SJSA1 (cell line): ENCODE measurements at regions not wholly inside any gene's neighbourhood (a gene's known extent, or its start where the extent isn't known, plus 50 kb on each side); places are given as distances from the start of the nearest gene placed in this dataset.
"Not testable (repeated sequence)": the region's sequence is repeated elsewhere in the genome, so short reads cannot be mapped to it uniquely, and the experiment has no call there.

ENCODE experiments used
- DNase-seq, 2 experiments: peaks; one replicate each; pipeline ENCODE4 v3.0.0-alpha.2; 2015 to 2020; ENCODE audit warnings: low spot score in 2 of 2, low read depth in 1 of 2
- H3K27ac ChIP-seq: fragments of 250-450 bp; sonication (Bioruptor Pico); 2 replicates; pipeline ENCODE4 v1.5.1; 2020; ENCODE audit warnings: mild to moderate bottlenecking, moderate library complexity
- H3K27me3 ChIP-seq: fragments of 250-450 bp; sonication (Bioruptor Pico); replicated peaks from 2 replicates; pipeline ENCODE4 v1.5.1; 2020; ENCODE audit warnings: mild to moderate bottlenecking, moderate library complexity
- H3K36me3 ChIP-seq: fragments of 250-450 bp; sonication (Bioruptor Pico); 2 replicates; pipeline ENCODE4 v1.5.1; 2020; ENCODE audit warnings: mild to moderate bottlenecking
- H3K4me1 ChIP-seq: fragments of 250-450 bp; sonication (Bioruptor Pico); replicated peaks from 2 replicates; pipeline ENCODE4 v1.6.1; 2021; ENCODE audit warnings: mild to moderate bottlenecking
- H3K4me3 ChIP-seq: fragments of 250-450 bp; sonication (Bioruptor Pico); 2 replicates; pipeline ENCODE4 v1.5.1; 2020; ENCODE audit warnings: mild to moderate bottlenecking
- H3K9me3 ChIP-seq: fragments of 250-450 bp; sonication (Bioruptor Pico); replicated peaks from 2 replicates; pipeline ENCODE4 v1.5.1; 2020; ENCODE audit warnings: mild to moderate bottlenecking

DNA sequence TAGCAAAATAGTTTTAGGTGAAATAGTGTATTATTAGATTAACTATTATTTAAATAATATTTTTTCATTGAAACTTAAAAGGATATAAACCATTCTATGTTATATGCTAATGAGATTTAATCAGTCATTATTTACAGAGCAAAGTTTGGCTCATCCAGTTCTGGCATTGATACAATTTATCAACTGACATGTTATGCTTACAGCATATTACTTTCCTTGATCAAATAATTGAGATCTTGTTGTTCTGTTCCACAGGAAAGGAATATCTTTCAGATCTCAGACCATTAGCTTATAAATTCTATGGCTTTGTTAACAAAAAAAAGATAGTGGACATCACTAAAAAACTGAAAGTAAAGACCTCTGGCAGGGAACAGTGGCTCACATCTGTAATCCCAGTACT is 403.0 kb downstream of the ZFHX3 start:
- H3K36me3 ChIP-seq = no peaks in the 10 kb centered on the region
- H3K4me3 ChIP-seq = no peak overlapping the region
- no peak for DNase-seq
- H3K27me3 ChIP-seq = no peaks in the 10 kb centered on the region
- H3K9me3 ChIP-seq = no peaks in the 10 kb centered on the region; the same call in 1 of the 2 replicates
- H3K27ac ChIP-seq = no peak overlapping the region
- H3K4me1 ChIP-seq = peaks cover 11% of the 10 kb centered on the region

DNA sequence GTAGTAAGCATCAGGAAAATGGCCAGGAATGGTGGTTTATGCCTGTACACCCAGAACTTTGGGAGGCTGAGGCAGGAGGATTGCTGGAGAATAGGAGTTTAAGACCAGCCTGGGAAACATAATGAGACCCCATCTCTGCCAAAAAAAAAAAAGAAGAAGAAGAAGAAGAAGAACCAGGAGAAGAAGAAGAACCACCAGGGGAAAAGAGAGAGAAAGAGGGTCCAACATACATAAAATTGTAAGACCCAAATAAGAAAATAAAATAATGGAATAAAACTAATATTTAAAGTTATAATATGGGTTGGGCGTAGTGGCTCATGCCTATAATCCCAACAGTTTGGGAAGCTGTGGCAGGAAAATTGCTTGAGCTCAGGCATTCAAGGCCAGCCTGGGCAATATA is 408.4 kb downstream of the ZFHX3 start:
- Histone ChIP-seq H3K9me3 (peaks cover 3% of the 10 kb centered on the region), H3K4me3 (no peak overlapping the region), H3K4me1 (no peaks in the 10 kb centered on the region), H3K27me3 (no peaks in the 10 kb centered on the region), H3K27ac (no peak overlapping the region), H3K36me3 (no peaks in the 10 kb centered on the region)
- no peak for DNase-seq

DNA sequence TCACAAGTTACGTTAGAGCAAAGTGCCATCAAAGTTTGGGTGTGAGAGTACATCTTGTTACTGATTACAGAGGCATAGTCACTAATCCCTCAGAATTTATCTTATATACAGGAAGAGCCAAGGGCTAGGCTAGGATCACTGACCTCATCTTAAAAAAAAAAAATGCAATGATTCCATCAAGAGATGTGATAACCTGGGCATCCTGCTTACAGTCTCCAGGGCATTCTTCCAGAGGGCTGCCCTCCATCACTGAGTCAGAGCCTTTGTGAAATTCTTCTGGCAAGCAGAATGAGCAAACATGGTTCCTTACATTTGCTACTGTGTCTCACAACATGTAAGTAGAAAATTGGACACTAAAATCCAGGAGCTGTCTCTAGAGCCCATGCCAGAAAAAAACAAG is 410.6 kb downstream of the ZFHX3 start:
- no peak for DNase-seq
- no peak overlapping the region for H3K27ac ChIP-seq
- H3K36me3 ChIP-seq = no peaks in the 10 kb centered on the region

DNA sequence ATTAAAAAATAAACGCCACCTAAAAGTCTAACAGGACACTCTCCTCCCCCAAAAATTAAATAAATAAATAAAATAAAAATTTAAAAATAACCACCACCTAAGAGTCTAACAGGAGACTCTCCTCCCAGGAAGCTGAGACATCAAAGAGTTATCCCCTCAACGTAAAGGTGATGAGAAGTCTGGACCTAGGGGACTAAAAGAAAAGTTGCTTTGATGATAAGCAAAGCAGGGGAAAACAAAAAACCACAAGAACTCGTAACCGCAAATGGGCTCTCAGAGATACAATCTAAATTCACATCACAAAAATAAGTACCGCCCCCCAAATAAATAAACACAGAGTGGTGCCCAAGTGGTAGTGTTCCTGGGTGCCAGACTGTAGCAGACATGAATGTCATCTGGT is 412.2 kb downstream of the ZFHX3 start:
- no peak overlapping the region for H3K27ac ChIP-seq
- H3K4me1 ChIP-seq = no peaks in the 10 kb centered on the region
- H3K4me3 ChIP-seq = no peak overlapping the region
- no peaks in the 10 kb centered on the region for H3K36me3 ChIP-seq
- DNase-seq = no peak
- H3K27me3 ChIP-seq = no peaks in the 10 kb centered on the region
- H3K9me3 ChIP-seq = peaks cover 3% of the 10 kb centered on the region

More for the DNA sequence above, 410.6 kb downstream of the ZFHX3 start:
- no peaks in the 10 kb centered on the region for H3K27me3 ChIP-seq
- no peak overlapping the region for H3K4me3 ChIP-seq
- H3K4me1 ChIP-seq = no peaks in the 10 kb centered on the region
- peaks cover 3% of the 10 kb centered on the region for H3K9me3 ChIP-seq

DNA sequence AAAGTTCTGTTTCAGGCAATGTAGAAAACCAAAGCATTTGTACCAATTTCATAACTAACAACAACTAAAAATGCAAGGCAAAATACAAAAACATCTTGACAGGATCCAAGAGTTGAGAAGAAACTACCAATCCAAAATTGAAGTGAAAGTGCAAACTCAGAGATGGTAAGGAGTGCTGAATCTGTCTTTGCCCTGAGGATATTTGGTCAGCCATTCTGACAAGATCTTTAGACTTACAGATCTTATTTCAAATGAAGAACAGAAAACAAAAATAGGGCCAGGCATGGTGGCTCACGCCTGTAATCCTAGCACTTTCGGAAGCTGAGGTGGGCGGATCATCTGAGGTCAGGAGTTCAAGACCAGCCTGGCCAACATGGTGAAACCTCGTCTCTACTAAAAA is 412.8 kb downstream of the ZFHX3 start:
- H3K4me1 ChIP-seq = no peaks in the 10 kb centered on the region
- no peak overlapping the region for H3K27ac ChIP-seq
- no peak overlapping the region for H3K4me3 ChIP-seq
- H3K36me3 ChIP-seq = no peaks in the 10 kb centered on the region
- H3K27me3 ChIP-seq = no peaks in the 10 kb centered on the region
- peaks cover 3% of the 10 kb centered on the region for H3K9me3 ChIP-seq
- DNase-seq = no peak

DNA sequence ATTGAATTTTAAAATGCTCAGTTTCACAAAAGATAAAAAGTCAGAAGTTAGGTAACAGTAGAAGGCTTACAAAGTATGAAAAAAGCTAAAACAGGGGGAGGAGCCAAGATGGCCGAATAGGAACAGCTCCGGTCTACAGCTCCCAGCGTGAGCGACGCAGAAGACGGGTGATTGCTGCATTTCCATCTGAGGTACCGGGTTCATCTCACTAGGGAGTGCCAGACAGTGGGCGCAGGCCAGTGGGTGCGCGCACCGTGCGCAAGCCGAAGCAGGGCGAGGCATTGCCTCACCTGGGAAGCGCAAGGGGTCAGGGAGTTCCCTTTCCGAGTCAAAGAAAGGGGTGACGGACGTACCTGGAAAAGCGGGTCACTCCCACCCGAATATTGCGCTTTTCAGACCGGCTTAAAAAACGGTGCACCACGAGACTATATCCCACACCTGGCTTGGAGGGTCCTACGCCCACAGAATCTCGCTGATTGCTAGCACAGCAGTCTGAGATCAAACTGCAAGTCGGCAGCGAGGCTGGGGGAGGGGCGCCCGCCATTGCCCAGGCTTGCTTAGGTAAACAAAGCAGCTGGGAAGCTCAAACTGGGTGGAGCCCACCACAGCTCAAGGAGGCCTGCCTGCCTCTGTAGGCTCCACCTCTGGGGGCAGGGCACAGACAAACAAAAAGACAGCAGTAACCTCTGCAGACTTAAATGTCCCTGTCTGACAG is 420.6 kb downstream of the ZFHX3 start:
- H3K36me3 ChIP-seq, H3K4me1 ChIP-seq, H3K27me3 ChIP-seq, H3K27ac ChIP-seq, DNase-seq, H3K9me3 ChIP-seq, H3K4me3 ChIP-seq: not testable (repeated sequence)

DNA sequence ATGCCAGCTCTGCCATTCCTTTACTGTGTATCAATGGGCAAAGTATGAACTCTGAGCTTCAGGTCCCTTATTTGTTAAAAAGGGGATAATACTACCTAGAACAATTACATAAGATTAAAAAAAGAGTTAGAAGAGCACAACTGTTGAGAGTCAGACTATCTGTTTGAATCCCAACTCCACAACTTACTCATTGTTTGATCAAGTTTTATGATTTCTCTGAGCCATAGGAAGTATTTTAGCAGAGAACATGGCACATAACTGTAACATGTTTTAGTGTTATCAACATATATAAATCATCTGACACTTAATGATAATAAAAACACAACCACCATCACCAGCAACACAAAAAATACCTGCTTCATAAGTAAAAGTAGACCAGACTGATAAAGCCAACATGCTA is 421.3 kb downstream of the ZFHX3 start:
- Histone ChIP-seq H3K4me1 (no peaks in the 10 kb centered on the region), H3K9me3 (no peaks in the 10 kb centered on the region), H3K4me3 (no peak overlapping the region), H3K27ac (no peak overlapping the region), H3K36me3 (no peaks in the 10 kb centered on the region), H3K27me3 (no peaks in the 10 kb centered on the region)
- DNase-seq = no peak

DNA sequence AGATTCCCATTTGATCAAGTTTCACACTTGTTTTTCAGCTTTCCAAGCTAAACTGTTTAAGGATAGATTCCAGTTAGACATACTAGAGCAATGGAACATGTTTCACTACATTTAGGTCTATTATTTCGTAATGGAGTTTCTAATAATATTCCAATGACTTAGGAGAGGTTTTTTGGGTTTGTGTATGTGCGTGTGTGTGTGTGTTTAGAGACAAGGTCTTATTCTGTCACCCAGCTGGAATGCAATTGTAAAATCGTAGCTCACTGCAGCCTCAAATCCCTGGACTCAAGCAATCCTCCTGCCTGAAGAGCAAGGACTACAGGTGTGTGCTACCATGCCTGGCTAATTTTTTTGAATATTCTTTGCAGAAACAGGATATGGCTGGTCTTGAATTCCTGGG is 426.3 kb downstream of the ZFHX3 start:
- no peaks in the 10 kb centered on the region for H3K4me1 ChIP-seq
- no peak for DNase-seq
- H3K9me3 ChIP-seq = no peaks in the 10 kb centered on the region
- no peak overlapping the region for H3K4me3 ChIP-seq
- no peaks in the 10 kb centered on the region for H3K36me3 ChIP-seq
- no peaks in the 10 kb centered on the region for H3K27me3 ChIP-seq
- H3K27ac ChIP-seq = no peak overlapping the region

DNA sequence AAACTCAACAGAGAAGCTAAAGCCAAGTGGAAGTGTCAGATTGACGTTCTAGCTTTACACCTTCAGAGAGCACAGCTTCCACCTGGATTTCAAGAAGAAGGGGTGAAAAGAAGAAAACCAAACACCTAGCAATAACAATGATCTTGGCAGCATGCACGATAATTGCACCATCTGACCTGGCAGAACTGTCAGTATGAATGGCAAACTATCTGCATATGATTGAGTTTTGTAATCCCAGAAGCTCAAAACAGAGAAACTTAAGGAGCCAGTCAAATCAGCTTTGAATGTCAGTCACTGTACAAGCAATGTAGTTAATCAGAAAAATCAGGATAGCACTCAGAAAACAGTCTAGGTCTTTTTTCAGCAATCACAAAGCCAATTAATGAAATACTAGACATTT is 427.1 kb downstream of the ZFHX3 start:
- Histone ChIP-seq H3K36me3 (no peaks in the 10 kb centered on the region), H3K4me1 (no peaks in the 10 kb centered on the region), H3K27ac (no peak overlapping the region), H3K27me3 (no peaks in the 10 kb centered on the region), H3K4me3 (no peak overlapping the region), H3K9me3 (no peaks in the 10 kb centered on the region)
- DNase-seq = no peak

DNA sequence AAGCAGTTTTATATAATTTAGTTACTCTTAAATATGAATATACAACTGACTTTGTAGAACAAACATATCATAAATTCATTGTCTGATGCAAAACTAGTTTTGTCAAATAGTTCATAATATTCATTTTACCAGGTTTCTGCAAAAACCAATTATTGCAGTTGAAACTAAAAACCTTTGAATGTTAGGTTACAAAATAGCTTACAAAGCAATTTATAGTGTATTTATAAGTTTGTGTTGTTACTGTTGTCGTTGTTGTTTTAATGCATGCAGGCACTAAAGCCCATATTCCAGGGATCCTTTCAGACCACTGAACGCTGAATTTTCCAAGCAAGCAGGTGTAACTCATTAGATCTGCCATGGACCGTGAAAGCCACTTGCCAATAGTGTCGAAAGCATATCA is 427.6 kb downstream of the ZFHX3 start:
- no peak overlapping the region for H3K4me3 ChIP-seq
- no peak overlapping the region for H3K27ac ChIP-seq
- H3K36me3 ChIP-seq = no peaks in the 10 kb centered on the region
- H3K9me3 ChIP-seq = no peaks in the 10 kb centered on the region
- H3K27me3 ChIP-seq = no peaks in the 10 kb centered on the region
- no peak for DNase-seq
- no peaks in the 10 kb centered on the region for H3K4me1 ChIP-seq

DNA sequence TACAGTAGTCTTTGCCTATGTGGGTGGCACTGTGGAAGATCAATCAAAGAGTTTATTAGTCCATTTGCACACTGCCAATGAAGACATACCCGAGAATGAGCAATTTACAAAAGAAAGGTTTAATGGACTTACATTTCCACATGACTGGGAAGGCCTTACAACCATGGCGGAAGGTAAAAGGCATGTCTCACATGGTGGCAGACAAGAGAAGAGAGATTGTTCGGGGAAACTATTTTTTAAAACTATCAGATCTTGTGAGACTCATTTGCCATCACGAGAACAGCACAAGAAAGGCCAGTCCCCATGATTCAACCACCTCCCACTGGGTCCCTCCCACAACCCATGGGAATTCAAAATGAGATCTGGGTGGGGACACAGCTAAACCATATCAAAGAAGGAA is 432.1 kb downstream of the ZFHX3 start:
- no peak for DNase-seq
- Histone ChIP-seq H3K36me3 (no peaks in the 10 kb centered on the region), H3K4me1 (no peaks in the 10 kb centered on the region), H3K4me3 (no peak overlapping the region), H3K9me3 (no peaks in the 10 kb centered on the region), H3K27ac (no peak overlapping the region), H3K27me3 (no peaks in the 10 kb centered on the region)

DNA sequence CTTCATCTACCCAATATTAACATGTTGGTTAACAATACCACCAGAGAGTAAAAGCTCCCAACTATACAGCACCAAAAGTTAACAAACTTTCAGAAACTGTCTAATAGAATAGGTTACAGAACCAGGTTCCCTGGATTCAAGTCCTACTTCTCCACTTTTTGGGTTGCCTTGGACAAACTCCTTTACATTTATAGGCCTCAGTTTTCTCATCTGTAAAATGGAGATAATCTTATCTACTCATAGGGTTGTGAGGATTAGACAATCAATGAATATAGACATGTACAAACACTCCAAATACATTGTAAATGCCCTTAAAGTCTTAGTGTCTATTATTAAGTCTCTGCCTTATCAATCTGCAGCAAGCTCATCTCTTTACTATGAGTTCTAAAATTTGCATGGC is 435.2 kb downstream of the ZFHX3 start:
- Histone ChIP-seq H3K27ac (no peak overlapping the region), H3K36me3 (no peaks in the 10 kb centered on the region), H3K9me3 (no peaks in the 10 kb centered on the region), H3K4me1 (no peaks in the 10 kb centered on the region), H3K27me3 (no peaks in the 10 kb centered on the region), H3K4me3 (no peak overlapping the region)
- DNase-seq = no peak

DNA sequence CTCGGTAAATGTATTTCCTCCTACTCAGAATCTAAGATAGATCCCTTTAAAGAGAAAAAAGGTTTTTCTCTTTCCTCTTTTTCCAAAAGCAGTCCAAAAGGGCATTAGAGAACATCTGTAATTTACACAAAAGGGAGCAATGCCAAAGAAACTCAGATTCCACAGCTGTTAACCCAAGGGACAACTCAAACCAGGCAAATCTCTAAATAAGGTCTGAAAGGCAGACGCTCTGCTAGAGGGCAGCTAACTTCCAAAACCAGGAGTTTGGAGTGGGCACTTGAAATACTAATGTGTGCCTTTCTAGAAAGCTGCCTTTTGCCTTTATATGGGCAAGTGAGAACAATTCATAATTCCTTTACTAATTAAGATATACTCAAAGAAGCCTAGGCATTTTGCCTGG is 435.7 kb downstream of the ZFHX3 start:
- no peaks in the 10 kb centered on the region for H3K9me3 ChIP-seq
- DNase-seq = no peak
- H3K36me3 ChIP-seq = no peaks in the 10 kb centered on the region
- no peak overlapping the region for H3K27ac ChIP-seq
- H3K4me1 ChIP-seq = no peaks in the 10 kb centered on the region
- H3K4me3 ChIP-seq = no peak overlapping the region
- H3K27me3 ChIP-seq = no peaks in the 10 kb centered on the region

DNA sequence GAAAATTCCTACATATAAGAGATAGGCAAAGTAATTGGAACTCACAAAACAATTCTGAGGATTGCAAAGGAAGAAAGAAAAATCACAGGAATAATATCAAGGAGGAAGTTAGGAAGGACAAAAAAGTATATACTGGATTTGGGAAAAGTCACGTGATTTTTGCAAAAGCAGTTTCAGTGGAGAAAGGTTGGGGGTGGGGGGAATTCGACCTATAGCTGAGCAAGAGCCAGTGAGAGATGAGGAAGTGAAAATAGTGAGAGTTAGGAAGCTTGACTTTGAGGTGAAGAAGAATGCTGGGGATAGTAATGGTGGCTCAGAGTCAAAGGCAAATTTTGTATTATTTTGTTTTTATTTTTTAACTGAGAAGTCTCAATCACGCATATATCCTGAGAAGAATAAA is 438.0 kb upstream of the PMFBP1 start:
- H3K27me3 ChIP-seq = no peaks in the 10 kb centered on the region
- H3K4me1 ChIP-seq = no peaks in the 10 kb centered on the region
- no peak overlapping the region for H3K27ac ChIP-seq
- no peak for DNase-seq
- no peak overlapping the region for H3K4me3 ChIP-seq
- no peaks in the 10 kb centered on the region for H3K36me3 ChIP-seq
- H3K9me3 ChIP-seq = no peaks in the 10 kb centered on the region

DNA sequence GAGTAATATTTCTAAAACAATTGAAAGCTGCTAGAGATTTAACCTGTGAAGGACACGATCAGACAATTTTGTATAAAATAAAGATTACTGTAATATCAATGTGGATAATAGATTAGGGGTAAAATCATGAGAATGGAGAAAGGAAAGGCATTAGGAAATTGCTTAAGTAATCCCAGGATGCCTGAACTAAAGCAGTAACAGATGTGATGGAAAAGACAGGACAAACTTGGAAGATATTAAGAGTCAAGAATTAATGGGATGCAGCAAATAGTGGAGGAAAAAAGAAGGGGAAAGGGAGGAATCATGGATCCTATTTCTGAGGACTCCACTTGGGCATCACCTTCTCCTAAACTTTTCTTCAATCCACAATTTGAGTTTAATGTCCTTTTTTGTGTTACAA is 437.1 kb upstream of the PMFBP1 start:
- no peak for DNase-seq

More for the DNA sequence above, 437.1 kb upstream of the PMFBP1 start:
- H3K4me3 ChIP-seq = no peak overlapping the region
- H3K27ac ChIP-seq = no peak overlapping the region
- H3K4me1 ChIP-seq = no peaks in the 10 kb centered on the region
- no peaks in the 10 kb centered on the region for H3K9me3 ChIP-seq
- H3K36me3 ChIP-seq = no peaks in the 10 kb centered on the region
- no peaks in the 10 kb centered on the region for H3K27me3 ChIP-seq
